Central memory CD4-positive, alpha-beta T cell (primary cell): ENCODE measurements at regions not wholly inside any gene's neighbourhood (a gene's known extent, or its start where the extent isn't known, plus 50 kb on each side); places are given as distances from the start of the nearest gene placed in this dataset.

ENCODE experiments used
- DNase-seq: peaks from one replicate; pipeline ENCODE4 v3.0.0; 2022

- no peak for DNase-seq
These were observed 181.1 kb downstream of the BTG1 start for GRCh38 chr12:91964501-91964900.

- DNase-seq = no peak
These were observed 186.4 kb downstream of the BTG1 start for GRCh38 chr12:91959220-91959619.

GRCh38 chr12:91958816-91959215, 186.8 kb downstream of the BTG1 start:
- DNase-seq = no peak

DNA sequence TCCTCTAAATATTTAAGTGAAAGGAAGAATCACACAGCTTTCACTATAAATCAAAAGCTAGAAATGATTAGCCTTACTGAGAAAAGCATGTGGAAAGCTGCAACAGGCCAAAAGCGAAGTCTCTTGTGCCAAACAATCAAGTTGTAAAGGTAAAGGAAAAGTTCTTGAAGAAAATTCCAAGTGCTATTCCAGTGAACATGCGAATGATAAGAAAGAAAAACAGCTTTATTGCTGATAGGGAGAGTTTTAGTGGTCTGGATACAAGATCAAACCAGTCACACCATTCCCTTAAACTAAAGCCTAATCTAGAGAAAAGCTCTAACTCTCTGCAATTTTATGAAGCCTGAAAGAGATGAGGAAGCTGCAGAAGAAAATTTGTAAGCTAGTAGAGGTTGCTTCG, 190.9 kb downstream of the BTG1 start:
- no peak for DNase-seq

DNA sequence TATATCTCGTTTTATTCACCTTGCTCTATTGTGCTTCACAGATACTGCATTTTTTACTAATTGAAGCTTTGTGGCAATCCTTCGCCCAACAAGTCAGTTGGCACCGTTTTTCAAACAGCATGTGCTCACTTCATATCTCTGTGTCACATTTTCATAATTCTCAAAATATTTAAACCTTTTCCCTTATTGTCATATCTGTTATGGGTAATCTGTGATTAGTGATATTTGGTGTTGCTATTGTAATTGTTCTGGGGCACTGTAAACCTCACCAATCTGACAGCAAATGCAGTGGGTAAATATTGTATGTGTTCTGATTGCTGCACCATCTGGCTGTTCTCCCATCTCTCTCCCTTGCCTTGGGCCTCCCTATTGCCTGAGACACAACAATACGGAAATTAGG, 191.3 kb downstream of the BTG1 start:
- DNase-seq = no peak

DNA sequence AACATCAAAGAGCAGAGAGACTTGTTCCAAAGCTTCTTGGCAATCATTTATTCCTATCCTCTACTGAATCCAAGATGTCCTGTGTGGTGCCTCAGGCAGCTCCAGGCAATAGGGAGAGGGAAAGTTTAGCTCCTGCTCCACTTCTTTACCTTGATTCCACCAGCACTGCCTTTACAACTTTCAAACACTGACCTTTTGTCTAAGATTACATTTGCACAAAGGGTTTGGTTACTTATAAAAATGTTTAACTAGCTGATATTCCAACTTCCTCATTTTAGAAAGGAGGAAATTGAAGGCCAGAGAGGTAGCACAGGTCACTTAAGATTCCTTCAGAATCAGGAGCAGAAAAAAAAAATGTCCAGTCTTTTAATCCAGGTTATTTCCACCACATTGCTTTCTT, 192.7 kb downstream of the BTG1 start:
- DNase-seq = no peak

DNA sequence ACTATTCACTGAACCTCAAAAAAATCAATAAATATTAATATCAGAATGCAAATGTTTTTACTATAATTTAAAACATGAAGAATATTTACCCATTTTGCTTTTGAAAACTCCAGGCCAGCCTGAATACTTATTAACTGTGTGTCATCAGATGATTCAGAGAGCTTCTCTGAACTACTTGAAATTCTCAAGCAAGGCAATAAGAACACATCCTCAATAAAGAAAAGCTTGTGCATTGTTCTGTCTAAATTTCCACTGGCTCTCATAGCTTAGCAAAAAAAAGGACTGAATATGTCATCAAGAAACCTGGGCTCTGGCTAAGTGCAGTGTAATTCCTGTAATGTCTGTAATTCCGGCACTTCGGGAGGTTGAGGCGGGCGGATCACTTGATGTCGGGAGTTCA, 194.1 kb downstream of the BTG1 start:
- DNase-seq = no peak

DNA sequence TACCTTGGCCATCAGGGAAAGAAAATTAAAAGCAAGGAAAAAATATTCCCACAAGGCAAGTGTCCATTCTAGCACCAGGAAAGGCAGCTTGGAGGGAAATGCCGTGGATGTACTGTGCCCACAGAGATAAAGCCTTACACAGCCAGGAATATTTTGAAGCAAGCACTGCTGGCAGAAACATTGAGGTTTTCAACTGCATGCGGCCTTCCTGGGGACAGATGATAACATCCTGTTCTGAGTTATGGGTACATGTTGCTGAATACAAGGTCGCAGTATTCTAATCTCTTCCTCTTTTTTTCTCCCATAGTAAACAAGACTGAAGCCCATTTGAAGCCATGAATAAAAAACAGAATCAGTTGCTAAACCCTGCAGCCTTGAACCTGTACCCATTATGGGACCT, 197.1 kb downstream of the BTG1 start:
- DNase-seq = peak; percentile 5

- DNase-seq = no peak
These were observed 198.2 kb downstream of the BTG1 start for GRCh38 chr12:91947459-91947858.

DNA sequence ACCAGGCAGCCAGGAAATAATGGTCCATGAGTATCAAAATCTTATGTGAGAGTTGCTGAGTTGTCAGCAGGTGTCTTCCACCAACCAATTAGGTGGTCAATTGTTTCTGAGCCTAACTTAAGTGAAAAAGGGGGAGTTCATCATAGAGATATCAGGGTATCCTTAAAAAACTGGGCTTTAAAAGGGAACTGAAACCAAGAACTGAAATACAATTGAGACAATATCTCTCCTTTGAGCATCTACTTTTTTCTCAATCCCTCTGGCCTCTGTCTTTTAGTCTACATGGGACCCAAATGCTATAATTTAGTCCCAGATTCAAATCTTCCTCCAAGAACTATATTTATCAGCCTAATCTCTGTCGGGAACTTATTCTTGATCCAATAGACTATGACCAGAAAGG, 201.0 kb downstream of the BTG1 start:
- no peak for DNase-seq

DNA sequence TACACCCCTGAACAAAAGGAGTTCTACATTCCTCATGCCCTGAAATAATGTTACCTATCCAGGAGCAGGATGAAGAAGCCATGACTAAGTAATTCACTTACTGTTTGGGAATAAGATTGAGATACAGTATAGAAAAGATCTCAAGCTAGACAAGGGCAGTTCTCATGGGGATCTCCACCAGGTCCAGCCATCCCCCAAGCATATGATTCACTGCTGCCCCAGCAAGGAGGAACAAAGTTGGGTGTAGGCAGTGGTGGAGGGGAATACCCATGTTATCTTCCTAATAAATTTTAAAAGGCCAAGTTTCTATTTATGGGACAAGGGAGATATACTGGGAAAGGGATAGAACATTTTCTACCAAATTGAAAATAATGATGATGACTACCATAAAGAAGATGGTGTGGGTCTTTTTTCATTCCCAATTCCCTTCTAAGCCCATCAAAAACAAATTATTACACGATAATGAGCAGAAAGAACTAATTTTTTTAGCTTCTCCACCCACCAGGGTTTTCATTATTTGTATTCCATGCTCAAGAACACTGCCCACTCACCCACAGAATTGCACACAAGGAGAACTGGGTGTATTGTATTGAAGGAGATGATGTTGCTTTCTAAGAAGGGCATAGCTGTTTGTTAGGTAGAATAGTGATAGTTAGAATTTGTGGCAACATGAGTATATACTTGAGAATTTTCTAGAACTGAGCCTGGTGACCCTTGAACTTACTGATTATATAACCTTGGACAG, 204.6 kb downstream of the BTG1 start:
- DNase-seq = no peak

DNA sequence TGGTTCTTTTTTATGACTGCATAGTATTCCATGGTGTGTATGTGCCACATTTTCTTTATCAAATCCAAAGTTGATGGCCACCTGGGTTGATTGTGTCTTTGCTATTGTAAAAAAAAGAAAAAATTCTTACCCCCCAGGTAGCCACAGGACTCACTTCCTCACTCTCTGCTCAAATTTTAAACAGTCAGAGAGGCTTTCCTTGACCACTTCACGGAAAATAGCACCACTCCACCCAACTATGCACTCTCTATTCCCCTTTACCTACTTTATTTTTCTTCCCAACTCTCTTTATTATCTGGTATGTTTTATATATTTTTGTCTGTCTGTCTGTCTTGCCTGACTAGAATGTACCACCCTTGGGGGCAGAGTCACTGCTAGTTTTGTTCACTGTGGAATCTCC, 205.3 kb downstream of the BTG1 start:
- DNase-seq = no peak

- no peak for DNase-seq
These were observed 207.9 kb downstream of the BTG1 start for GRCh38 chr12:91937706-91938105.

DNA sequence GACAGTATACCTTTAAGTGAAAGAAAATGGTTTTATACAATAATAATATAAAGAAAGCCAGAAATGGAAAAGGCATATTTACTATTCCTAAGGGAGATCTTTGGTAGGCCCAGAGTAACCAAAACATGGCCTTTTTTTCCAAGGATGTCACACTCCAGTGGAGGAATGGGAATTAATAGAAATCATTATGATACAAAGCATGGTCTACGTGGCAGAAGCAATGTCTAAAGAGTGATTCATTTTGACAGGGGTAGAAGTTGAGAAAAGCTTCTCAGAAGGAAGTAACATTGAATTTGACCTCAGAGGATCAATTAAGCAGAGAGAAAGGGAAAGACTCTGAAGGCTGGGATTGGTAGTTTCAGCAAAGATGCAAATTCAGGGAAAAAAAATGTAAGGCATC, 208.6 kb downstream of the BTG1 start:
- no peak for DNase-seq

DNA sequence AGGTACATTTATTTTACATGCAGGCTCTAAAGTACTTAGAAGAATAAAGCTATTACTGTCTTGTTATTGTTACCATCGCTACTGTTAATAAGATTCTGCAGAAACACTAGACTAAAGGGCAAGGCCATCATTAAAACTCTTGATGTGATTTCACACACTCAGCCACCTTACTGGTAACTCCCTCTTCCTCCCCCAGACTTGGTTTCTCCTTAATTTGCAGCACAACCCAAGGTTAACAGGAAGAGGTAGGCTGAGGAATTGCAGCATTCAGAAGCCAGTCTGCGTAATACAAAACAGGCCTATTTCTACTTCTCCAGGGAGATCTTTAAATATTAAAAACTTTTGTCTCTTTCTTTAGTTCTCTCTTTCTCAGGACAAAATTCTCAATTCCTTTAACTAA, 210.3 kb downstream of the BTG1 start:
- DNase-seq = no peak

GRCh38 chr12:91931111-91931510, 214.5 kb downstream of the BTG1 start:
- no peak for DNase-seq

DNA sequence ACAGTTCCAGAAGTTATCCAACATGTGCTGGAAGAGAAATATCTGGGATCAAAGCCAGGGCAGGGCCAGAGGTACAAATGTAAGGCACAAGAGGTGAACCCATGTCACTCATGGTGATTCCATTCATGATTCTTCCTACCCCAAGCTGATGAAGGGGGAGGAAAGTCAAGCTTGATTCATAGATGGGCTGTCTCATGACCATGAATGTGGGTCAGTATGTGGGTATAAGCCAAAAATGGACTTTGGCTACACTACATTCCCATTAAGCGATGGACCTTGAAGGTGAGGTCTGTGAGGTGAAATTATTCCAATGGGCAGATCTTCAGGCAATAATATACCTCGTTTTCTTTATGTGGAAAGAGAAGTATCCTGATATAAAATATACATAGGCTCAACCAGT, 217.1 kb downstream of the BTG1 start:
- DNase-seq = no peak

- DNase-seq = no peak
These were observed 218.8 kb downstream of the BTG1 start for GRCh38 chr12:91926848-91927247.

DNA sequence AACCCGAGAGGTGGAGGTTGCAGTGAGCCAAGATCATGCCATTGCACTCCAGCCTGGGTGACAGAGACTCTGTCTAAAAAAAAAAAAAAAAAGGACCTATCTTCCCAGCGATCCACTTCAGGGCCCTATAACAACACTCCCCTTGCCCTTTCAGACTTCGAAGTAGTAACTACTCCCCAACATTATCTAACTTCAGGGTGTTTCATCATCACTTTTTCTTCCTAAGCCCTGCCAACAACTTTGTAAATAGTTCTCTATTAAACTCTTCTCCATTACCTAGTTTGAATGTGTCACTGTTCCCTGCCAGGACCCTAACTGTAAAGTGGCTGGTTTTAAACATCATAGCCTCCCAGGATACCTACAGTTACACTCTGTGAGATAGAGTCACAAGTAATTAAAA, 220.8 kb downstream of the BTG1 start:
- DNase-seq = no peak

DNA sequence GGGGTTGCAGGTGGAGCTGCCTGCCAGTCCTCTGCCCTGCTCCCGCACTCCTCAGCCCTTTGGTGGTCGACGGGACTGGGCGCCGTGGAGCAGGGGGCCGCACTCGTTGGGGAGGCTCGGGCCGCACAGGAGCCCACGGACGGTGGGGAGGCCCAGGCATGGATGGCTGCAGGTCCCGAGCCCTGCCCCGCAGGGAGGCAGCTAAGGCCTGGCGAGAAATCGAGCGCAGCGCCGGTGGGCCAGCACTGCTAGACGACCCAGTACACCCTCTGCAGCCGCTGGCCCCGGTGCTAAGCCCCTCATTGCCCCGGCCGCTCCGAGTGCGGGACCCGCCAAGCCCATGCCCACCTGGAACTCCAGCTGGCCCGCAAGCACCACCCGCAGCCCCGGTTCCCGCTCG, 221.8 kb downstream of the BTG1 start:
- DNase-seq = no peak

- DNase-seq = no peak
These were observed 223.0 kb downstream of the BTG1 start for GRCh38 chr12:91922674-91923073.

DNA sequence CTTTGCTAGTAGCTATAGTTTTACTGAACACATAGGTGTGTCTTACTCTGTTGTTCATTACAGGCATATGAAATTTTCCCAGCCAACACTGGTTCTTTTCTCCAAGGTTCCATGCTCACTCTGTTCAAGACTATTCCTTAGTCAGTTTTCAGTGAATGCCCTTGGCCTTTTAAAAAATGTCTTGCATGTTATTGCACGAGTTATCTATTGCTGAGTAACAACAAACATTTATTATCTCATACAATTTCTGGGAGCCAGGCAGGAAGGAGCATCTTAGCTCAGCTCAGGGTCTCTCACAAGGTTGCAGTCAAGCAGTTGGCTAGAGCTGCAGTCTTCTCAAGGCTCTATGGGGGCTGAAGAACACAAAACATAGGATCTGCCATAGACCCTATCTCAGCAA, 223.5 kb downstream of the BTG1 start:
- no peak for DNase-seq

DNA sequence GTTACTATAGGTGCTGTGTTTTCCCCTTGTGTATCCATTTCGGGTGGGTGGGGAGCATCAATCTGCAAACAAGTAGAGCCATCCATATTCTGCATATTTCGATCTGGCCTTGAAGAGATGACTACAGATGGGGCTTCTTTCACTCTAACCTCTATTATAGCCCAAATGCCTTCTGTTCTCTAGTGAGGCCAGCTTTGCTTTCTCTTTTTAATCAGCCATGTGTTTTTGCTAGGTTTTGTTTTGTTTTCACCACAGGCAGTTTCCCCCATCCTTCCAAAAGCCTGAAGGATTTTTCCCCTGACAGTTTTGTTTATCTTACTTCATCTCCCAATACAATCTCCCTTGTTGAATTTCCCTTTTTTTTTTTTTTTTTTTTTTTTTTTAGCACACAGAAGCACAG, 224.1 kb downstream of the BTG1 start:
- no peak for DNase-seq

- DNase-seq = no peak
These were observed 224.9 kb downstream of the BTG1 start for GRCh38 chr12:91920741-91921140.

- no peak for DNase-seq
These were observed 225.4 kb downstream of the BTG1 start for GRCh38 chr12:91920276-91920675.

DNA sequence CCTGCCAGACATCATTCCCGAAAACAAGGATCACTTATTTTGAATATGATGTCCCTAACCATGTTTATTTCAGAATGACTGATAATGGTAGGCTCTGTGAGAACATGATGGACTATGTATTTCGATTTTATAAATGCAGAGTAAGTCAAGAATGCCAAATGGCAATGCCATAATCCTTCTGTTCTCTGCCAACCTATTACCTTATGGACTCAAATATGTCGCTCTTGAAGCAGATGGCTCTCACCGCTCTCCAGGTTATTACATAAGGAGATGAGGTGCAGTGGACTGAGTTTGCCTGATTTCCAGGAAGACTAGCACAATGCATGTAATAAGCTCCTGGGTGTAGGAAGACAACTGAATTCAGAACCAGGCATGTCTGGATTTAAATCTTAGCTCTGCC, 227.2 kb downstream of the BTG1 start:
- DNase-seq = no peak
